A172 (cell line): ENCODE measurements at regions not wholly inside any gene's neighbourhood (a gene's known extent, or its start where the extent isn't known, plus 50 kb on each side); places are given as distances from the start of the nearest gene placed in this dataset.
A peak's percentile ranks its signal among the peaks of the same experiment; 100 is the strongest.
"Not testable (repeated sequence)": the region's sequence is repeated elsewhere in the genome, so short reads cannot be mapped to it uniquely, and the experiment has no call there.

ENCODE experiments used
- DNase-seq: peaks from one replicate; pipeline ENCODE4 v3.0.0-alpha.2; 2015; ENCODE audit warnings: low spot score

DNA sequence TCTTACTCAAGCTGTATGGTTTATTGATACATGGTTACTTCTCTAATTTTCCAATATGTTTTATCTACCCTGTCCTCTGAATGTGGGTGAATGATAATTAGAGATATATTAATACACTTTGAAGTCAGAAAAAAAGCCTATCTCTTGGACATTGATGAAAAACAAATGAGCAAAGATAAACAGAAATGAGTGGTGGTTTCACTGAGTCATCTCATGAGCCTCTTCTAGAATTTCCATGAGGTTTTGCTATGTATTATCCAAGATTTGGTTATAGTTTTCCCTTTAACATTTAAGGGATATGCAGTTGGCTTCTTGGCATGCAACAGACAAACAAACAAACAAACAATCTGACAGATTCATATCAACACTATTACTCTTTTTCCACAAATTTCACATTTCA is 586.8 kb downstream of the RFPL4B start:
- no peak for DNase-seq

DNA sequence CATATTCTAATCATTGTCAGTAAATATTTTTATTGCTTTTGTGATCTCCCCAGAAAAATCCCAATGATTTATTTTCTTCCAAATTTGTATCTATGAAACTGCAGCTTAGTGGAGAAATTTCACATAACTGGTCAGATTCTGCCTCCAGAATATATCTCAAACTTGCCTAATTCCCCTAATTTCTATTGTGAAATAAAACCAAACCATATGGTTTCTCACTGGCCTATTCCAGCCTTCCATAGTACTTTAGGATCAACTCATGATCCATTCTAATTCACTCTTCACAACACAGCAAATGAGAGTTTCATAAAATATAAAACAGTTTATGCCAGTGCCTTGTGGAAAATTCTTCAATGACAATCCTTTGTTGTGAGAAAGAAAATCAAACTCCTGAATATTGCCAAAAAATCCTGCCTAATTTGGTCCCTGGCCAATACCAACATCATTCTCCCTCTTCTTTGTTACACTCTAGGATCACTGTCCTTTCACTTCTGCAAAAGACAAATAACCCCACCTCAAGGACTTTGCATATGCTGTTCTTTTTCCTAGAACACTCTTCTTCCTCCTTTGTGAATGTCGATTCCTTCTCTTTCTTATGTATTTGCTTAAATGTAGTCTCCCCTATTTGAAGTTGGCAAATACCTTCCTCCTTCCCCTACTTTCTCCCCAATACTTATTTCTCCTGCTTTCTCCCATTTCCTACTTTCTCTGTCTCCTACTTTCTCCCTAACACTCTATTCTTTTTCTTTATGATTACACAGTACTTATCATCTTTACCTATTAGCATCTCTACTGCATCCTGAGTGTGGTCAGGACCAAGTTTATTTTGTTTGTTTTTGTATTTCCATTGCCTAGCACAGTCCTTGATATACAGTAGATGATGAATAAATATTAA is 587.5 kb downstream of the RFPL4B start:
- DNase-seq: no peak

DNA sequence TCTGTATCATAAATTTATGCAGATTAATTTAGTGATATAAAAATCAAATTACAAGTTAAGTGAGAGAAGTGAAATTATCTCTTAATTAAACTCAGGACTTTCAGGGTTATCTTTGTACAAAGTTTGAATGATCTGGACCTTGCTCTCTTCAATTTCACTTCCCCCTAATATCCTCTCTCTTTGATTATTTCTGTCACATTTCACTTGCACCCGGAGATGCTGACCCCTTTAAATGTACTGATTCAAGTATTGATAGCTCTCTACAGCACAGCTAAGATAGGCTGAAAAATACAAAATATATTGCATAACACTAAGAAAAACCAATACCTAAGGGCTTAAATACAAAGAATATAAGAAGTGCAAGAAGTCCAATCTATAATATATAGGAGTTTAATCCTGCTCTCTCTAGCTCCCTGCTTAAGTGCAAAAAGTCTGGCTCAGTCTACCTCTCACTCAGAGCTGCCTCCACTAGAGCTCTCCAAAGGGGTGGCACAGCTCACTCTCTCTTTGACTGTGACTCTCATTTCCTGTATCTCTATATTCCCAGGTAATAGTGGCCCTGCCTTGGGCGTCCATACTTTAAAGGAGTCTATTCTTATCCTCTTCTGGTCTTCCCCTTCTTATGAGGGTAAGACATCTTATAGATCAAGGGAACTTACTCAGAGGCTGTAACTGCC is 588.4 kb downstream of the RFPL4B start:
- DNase-seq: no peak

DNA sequence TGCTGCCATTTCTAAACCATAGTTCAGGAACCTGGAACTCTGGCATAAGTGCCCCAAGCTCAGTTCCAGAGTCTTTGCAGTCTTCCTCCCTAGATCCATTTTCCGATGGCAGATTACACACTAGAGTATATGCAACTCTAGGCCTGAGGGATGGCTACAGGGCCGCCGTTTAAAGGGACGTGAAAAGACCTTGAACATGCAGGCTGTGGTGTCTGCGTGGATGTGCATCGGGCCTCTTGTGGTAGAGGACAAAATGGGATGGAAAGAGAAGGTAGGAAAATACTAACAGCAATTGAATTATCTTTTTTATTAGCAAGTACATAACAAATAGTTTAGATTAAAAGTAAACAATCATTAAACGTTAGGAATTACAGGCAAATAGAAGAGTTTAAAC is 588.9 kb downstream of the RFPL4B start:
- DNase-seq: no peak

DNA sequence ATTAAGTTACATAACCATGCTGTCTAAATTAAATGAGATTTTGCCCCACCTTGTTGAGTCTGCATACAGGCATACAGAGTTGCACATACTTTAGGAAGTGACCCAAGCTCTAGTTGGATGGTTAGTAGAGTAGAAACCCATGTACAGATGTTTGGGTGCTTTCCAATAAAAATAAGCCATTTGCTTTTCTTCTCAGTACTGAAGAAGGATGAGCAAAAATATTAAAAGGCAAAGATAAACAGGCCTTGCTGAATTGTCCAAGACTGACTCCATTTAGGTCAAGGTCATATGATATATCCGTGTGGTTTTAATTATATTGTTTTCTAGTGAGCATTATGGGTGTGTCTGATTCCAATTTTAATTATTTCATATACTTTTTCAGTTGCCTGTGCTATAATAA is 589.4 kb downstream of the RFPL4B start:
- DNase-seq: peak; percentile 60

DNA sequence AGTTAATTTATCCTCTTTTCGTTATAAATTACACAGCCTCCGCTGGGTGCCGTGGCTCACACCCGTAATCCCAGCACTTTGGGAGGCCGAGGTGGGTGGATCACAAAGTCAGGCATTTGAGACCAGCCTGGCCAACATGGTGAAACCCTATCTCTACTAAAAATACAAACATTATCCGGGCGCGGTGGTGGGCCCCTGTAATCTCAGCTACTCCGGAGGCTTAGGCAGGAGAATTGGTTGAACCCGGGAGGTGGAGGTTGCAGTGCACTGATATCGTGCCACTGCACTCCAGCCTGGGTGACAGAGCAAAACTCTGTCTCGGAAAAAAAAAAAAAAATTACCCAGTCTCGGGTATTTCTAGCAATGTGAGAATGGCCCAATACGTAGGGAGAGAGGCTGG is 590.6 kb downstream of the RFPL4B start:
- not testable (repeated sequence) for DNase-seq

DNA sequence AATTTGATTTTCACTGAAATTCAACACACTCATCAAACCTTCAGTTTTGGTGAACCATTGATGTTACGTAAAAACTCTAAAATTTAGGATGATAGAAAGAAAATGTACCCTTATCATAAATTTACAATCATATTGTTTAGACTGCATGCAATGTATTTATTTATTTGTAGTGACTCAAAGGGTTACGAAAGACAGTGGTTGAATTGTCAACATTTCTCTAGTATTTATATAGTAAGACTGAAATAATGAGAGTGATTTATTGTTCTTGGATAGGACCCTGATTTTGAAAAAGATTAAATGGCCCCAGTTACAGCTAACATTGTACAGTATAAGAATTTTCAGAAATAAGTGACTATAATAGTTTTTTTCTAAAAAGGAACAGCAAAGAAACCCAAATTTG is 591.5 kb downstream of the RFPL4B start:
- DNase-seq: no peak

DNA sequence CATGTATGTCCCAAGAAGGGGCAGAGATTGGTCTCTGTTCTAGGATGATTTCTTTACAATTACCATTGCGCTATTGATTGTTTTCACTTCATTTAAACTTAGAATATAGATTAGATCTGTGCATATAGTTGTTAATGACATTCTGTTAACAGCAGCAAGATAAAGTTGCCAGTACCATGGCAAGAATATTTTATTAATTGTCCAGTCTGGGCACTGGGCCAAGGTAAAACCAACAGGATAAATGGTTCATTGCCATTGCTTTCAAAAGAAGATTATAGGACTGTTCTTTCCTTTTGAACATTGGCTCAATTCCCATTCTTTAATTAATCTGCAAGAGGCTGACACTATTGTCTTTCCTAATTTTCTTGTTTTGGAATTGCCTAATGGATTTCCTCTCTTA is 592.4 kb downstream of the RFPL4B start:
- no peak for DNase-seq

DNA sequence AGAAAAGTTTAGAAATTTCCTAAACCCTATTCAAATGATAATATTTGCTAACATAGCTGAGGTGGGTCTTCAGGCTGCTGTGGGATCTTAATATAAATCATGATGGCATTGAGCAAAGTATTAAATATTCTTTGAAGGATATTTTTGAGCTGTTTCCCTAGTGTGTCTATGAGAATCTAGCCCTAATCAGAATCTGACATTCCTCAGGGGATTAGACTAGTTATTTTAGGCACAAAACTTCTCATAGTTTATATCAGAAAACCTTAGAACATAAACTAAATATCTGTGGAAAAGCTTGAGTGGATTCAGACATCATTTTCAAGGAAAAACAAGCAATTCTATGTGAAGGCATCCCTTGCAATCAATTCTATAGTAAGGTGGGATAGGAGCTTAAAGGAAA is 594.5 kb downstream of the RFPL4B start:
- DNase-seq: no peak

DNA sequence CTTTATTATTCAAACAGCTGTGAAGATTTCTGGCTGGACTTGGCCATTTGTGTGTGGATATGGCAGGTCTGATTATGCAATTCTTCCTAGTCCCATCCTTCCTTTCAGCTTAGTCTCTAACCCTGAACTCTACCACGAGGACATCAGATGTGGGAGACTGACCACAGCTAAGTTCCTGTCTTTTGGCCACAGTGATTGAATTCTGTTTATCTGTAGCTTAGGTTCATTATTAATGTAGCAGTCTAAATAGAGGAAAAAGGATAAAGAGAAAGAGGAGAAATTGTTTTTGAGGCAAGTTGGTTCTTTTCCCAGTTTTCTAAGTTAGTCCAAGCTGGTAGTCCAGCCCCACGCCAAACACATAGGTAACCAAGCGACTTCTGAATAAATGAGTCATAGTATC is 598.9 kb downstream of the RFPL4B start:
- DNase-seq: no peak

DNA sequence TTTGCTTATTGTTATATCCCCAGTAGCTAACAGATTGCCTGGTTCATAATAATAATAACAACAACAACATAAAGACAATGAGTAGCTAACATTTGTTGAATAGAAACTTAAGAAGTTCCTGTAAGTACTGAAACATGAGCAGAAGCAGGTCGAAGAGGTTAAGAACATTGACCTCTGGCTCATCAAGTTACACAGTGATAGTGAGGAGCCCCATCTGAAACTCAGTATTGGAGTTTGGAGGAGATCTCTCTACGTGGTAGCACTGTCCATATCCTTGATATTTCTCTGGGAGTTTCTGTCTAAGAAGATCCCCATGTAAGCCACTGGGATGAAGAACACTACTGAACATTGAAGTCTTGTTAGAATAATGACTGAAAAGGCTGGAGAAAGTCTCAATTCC is 600.4 kb downstream of the RFPL4B start:
- DNase-seq: no peak

DNA sequence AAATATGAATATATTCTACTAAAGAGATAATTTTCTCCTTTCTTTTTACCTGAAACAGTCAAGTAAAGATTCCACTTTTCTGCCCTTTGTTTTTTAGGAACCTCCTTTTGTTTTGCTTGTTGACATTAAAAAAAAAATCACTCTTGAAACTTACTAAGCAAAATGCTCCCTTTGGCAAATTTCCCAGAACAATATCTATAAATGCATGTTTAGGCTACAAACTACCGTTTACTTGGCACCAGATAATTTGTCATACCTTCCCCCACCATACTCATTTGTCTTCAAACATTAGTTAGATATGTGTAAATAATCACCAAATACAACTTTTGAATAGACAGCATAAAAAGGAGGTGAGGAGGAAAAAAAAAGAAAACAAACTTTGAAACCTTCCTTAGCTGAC is 604.7 kb downstream of the RFPL4B start:
- no peak for DNase-seq

DNA sequence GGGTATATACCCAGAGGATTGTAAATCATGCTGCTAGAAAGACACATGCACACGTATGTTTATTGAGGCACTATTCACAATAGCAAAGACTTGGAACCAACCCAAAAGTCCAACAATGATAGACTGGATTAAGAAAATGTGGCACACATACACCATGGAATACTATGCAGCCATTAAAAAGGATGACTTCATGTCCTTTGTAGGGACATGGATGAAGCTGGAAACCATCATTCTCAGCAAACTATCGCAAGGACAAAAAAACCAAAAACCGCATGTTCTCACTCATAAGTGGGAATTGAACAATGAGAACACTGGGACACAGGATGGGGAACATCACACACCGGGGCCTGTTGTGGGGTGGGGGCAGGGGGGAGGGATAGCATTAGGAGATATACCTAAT is 608.6 kb downstream of the RFPL4B start:
- not testable (repeated sequence) for DNase-seq

DNA sequence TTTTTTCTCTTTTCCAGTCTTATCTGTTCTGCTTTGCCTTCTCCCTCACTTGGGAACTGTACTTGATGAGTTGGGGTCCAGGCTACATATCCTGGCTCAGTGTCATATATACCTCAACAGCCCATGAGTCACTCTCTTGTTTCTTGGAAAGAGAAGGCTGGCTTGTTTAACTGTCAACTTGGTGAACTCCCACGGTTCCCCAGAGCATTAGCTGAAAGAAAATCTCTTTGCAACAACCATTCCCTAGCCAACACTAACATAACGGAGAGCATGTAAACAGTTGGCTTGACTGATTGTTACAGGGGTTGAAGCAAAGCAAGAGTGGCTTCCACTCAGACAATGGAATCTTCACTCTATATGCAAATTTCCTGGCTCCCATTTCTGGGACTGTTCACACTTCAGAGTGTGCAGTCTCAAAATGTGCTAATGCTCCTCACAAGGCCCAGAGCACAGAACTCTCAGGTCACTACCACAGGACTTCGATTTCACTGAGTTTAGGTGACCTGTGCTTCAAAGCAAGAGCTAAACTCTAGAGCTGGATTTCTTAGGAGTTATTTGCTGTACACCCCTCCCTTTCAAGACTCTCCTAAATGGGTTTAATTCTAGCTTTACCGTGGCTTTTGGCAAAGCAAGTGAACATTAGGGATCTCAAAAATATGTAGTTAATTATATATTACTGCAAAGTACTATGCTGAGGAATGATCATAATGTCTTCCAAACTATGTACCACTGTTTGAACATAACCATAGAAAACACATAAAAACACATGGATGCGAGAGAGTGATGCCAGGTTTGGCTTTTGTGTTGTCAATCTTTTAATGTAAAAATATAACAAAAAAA is 609.8 kb downstream of the RFPL4B start:
- DNase-seq: peak; percentile 35

DNA sequence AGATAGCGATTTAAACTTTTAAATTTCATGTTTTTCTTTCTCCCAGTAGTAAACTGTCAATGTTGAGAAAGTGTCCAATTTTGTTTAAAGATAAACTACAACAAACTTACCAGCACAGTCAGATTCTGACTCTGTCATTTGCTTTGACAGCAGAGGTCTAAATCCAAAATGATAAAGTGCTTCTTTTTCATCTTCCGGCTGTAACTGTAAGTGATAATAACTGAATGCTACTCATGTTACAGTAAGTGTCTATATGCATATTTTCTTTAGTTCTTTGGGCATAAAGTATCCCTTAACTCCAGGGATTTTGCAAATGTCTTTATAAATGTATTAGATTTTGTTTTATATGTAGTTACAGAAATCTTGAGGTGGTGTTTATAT is 610.4 kb downstream of the RFPL4B start:
- DNase-seq: no peak

DNA sequence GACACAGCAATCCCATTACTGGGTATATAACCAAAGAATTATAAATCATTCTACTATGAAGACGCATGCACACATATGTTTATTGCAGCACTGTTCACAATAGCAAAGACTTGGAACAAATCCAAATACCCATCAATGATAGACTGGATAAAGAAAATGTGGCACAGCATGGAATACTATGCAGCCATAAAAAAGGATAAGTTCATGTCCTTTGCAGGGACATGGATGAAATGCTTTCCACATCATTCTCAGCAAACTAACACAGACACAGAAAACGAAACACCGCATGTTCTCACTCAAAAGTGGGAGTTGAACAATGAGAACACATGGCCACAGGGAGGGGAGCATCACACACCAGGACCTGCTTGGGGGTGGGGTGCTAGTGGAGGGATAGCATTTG is 613.0 kb downstream of the RFPL4B start:
- DNase-seq: not testable (repeated sequence)

DNA sequence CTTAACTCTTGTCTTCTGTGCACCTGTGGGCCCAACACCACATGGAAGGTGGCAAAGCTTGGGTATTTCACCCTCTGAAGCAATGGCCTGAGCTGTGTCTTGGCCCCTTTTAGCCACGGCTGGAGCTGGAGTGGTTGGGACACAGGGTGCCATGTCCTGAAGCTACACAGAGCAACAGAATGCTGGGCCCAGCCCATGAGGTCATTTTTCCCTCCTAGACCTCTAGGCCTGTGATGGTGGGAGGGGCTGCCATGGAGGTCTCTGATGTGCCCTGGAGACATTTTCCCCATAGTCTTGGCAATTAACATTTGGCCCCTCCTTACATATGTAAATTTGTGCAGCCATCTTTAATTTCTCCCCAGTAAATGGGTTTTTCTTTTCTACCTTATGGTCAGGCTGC is 620.8 kb downstream of the RFPL4B start:
- no peak for DNase-seq

DNA sequence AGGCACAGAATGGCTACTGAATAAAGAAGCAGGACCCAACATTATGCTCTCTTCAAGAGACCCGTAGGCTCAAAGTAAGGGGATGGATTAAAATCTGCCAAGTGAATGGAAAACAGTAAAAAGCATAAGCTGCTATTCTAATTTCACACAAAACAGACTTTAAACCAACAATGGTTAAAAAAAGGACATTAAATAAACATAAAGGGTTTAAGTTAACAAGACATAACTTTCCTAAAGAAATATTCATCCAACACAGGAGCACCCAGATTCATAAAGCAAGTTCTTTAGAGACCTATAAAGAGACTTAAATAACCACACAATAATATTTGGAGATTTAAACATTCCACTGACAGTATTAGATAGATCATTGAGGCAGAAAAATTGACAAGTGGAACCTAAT is 624.5 kb downstream of the RFPL4B start:
- no peak for DNase-seq

DNA sequence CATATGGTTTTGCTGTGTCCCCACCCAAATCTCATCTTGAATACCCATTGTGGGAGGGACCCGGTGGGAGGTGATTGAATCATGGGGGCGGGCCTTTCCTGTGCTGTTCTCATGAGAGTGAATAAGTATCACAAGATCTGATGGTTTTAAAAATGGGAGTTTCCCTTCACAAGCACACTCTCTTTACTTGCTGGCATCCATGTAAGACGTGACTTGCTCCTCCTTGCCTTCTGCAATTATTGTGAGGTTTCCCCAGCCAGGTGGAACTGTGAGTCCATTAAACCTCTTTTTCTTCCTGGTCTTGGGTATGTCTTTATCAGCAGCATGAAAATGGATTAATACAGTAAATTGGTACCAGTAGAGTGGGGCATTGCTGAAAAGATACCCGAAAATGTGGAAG is 627.8 kb downstream of the RFPL4B start:
- not testable (repeated sequence) for DNase-seq

DNA sequence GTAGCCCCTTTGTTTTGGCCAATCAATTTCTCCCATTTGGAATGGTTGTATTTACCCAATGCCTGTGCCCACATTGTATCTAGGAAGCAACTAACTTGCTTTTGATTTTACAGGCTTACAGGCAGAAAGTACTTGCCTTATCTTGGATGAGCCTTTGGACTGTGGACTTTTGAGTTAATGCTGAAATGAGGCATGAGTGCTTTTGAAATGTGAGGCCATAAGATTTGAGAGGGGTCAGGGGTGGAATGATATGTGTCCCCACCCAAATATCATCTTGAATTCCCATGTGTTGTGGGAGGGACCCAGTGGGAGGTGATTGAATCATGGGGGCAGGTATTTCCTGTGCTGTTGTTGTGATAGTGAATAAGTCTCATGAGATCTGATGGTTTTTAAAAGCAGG is 629.4 kb downstream of the RFPL4B start:
- DNase-seq: not testable (repeated sequence)

DNA sequence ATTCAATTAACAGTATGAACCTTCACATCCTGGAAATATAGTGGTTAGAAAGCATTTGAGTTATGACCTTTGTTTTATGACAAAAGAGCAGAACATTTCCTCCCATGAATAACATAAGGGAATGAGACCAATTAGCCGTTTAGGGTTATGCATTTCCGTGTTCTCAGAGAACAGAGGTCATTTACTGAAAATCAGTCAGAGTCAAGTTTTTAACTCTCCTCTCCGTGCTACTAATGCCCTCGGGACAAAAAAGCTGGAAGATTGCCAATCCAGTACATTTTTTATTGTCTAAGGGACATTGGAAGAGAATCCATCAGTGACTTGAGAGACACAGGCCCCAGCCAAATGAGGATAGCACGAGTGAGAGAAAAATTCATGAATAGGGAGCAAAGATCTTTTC is 632.7 kb downstream of the RFPL4B start:
- DNase-seq: peak; percentile 19

DNA sequence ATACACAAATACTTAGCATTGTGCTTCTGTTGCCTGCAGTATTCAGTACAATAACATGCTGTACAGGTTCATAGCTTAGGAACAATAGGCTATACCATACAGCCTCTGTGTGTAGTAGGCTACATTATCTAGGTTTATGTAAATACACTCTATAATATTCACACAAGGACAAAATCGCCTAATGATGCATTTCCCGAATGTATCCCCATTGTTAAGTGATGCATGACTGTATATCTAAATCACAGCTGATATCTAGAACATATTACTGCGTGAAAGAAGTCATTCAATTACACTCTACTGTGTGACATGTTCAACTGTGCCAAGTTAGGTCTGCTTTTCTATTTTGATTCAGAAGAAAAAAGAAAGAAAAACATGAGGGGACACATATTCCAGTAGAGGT is 633.5 kb downstream of the RFPL4B start:
- no peak for DNase-seq
